ENCODE measurements at regions not wholly inside any gene's neighbourhood (a gene's known extent, or its start where the extent isn't known, plus 50 kb on each side); places are given as distances from the start of the nearest gene placed in this dataset.
"Not testable (repeated sequence)": the region's sequence is repeated elsewhere in the genome, so short reads cannot be mapped to it uniquely, and the experiment has no call there.

- TF ChIP-seq EZH2 (IDR thresholded peaks at IDR 0.05; ENCODE audit: borderline replicate concordance, insufficient read depth, low read depth, low read length, poor library complexity, severe bottlenecking); CTCF (IDR thresholded peaks at IDR 0.05): not testable (repeated sequence)
These were observed 61.8 kb downstream of the PROP1 start for GRCh38 chr5:177934233-177934632.

Measured in B cell (primary cell).